Glomerular endothelial cell (primary cell): ENCODE measurements at regions not wholly inside any gene's neighbourhood (a gene's known extent, or its start where the extent isn't known, plus 50 kb on each side); places are given as distances from the start of the nearest gene placed in this dataset.
"Not testable (repeated sequence)": the region's sequence is repeated elsewhere in the genome, so short reads cannot be mapped to it uniquely, and the experiment has no call there.

Source experiments
- DNase-seq: peaks from one replicate; pipeline ENCODE4 v3.0.0-alpha.2; 2011; ENCODE audit warnings: low read depth, low spot score; ENCODE audit errors: extremely low read depth

- peak; percentile 52 for DNase-seq
These were observed 593.7 kb upstream of the LUZP2 start for GRCh38 chr11:23903044-23903704.

- DNase-seq = no peak
These were observed 577.4 kb upstream of the LUZP2 start for GRCh38 chr11:23919455-23919854.

- DNase-seq = no peak
These were observed 573.5 kb upstream of the LUZP2 start for GRCh38 chr11:23923357-23923756.

GRCh38 chr11:23924226-23924625 is 572.6 kb upstream of the LUZP2 start:
- DNase-seq = no peak

DNA sequence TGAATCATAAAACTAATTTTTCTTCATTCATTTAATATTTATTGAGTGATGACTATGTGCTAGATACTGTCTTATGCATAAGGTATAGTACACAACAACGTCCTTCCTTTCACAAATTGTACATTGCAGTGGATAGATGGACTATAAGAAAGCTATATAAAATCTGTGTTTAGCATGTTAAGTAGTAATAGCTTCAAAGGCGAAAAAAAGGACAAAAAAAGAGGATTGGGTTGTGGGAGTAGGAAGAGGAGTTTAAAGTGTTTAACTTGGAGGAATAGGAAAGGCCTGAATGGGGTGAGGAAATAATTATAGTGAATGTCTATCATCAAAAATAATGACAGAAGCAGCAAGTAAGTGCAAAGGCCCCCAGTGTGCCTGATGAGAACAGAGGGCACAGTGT is 565.4 kb upstream of the LUZP2 start:
- no peak for DNase-seq

DNA sequence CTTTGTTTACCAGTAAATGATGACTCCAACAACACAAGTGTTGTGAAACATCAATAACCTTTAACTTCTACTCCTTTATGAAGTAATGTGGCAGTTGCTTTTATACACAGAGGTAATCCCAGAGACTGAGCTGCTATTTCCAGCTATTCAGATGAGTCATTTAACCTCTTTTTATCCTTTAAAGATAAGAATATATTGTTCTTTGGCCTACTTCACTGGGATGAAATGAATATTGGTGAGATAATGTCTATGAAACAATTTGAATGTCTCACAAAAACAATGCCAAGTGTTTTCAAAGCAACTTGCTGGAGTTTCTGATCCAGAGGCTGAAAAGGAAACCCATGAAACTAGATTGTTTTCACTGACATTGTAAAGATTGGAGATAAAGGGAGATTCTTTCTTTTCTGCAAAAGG is 564.4 kb upstream of the LUZP2 start:
- peak; percentile 20 for DNase-seq

DNA sequence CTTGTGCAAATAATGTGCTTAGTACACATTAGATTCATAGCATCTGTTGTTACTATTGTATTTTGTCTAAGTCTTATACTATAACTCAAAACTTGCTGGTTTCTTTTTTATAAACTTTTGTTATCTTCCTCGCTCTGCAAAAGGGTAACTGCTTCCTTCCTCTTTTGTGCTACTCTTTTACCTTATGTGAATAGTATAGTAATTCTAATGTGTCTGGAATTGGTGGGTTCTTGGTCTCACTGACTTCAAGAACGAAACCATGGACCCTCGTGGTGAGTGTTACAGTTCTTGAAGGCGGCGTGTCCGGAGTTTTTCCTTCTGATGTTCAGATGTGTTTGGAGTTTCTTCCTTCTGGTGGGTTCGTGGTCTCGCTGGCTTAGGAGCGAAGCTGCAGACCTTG is 563.1 kb upstream of the LUZP2 start:
- DNase-seq = no peak

- not testable (repeated sequence) for DNase-seq
These were observed 562.1 kb upstream of the LUZP2 start for GRCh38 chr11:23934671-23935270.

GRCh38 chr11:23942117-23942815 is 554.6 kb upstream of the LUZP2 start:
- not testable (repeated sequence) for DNase-seq

GRCh38 chr11:23944923-23945322 is 551.9 kb upstream of the LUZP2 start:
- DNase-seq = no peak

DNA sequence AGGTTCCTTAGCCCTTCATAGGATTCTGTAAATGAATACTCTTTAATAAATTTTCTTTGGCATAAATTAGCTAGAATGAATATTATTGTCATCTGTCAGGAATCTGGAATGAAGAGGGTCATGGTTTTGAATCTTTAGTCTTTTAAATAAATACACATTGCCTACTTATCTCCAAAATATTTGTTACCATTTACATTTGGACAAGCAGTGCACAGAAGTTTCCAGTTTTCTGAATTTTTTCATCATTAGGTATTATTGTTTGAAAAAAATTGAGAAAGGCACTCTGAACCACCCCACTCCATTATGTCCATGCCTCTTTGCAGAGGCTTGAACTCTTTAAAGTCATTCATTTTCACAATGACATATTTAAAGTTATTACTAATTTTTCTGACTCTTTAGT is 549.0 kb upstream of the LUZP2 start:
- no peak for DNase-seq

GRCh38 chr11:23948851-23949250 is 548.0 kb upstream of the LUZP2 start:
- DNase-seq = no peak

DNA sequence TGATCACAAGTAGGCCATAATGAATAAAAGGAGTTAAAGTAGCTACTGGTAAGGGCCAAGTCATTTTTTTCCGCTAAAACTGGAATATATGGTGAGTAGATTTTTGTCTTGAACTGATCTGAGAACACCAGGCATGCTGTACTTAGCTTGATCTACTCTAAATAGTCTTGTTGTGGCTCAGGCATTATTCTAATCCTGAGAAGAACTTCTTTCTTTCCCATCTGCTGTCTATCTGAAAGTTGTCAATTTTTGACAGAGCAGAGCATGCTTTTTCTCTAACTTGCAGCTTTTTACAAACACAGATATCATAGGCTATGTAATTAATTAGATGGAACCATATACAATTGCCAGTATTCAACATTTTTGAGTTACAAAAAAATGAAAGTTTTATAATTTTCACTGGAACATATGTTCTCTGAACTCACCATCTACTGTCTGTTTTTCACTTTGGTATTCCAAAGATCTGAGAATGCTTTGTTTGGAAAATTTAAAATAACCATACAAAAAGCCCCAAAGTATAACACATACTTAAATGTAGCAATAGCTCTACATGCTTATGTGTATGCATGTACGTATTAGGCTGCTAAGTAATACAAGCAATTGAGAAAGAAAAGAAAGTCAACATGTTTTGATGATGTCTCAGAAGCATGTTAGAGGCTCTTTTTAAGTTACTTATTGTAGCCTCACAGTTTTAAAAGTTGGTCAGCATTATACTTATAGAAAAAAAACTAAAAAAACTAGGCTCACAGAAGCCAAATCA is 542.7 kb upstream of the LUZP2 start:
- no peak for DNase-seq

DNA sequence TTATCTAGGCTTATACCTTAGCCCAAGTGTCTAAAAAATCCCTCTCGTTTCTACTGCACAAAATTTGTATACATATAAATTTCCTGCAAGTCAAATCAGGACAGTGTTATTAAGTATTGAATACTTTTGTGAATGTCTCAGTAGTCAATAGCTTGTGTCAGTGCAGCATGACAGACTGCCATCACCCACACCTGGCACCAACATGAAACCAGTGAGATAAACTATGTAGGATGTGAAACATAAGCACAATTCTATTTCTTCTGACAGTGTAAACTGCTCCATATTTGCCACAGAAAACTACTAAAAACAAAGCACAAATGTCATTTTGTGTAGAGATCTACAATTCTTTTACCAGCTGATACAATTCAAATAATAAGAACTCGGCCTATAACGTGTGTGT is 542.1 kb upstream of the LUZP2 start:
- no peak for DNase-seq

DNA sequence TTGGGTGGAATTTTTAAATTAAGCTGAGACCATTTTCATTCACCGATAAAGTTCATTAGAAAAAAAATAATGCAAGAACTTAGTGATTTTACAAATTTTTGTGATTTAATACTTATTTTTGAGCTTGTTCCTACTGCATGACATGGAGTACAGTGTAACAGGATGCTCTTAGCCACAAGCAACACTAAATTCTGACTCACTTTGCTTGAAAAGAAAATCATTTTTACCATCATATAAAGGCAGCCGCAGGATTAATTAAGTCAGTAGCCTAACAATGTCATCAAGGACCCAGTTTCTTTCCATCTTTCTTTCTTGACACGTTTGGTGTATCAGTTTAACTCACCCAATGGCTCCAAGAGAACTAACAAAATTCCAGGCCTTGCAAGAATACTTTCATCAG is 540.3 kb upstream of the LUZP2 start:
- DNase-seq = no peak

- no peak for DNase-seq
These were observed 539.5 kb upstream of the LUZP2 start for GRCh38 chr11:23957314-23957713.

GRCh38 chr11:23959462-23959861 is 537.4 kb upstream of the LUZP2 start:
- DNase-seq = no peak

GRCh38 chr11:23961503-23962338 is 535.1 kb upstream of the LUZP2 start:
- DNase-seq = no peak

- no peak for DNase-seq
These were observed 523.6 kb upstream of the LUZP2 start for GRCh38 chr11:23973244-23973643.

GRCh38 chr11:23974051-23974450 is 522.8 kb upstream of the LUZP2 start:
- no peak for DNase-seq

DNA sequence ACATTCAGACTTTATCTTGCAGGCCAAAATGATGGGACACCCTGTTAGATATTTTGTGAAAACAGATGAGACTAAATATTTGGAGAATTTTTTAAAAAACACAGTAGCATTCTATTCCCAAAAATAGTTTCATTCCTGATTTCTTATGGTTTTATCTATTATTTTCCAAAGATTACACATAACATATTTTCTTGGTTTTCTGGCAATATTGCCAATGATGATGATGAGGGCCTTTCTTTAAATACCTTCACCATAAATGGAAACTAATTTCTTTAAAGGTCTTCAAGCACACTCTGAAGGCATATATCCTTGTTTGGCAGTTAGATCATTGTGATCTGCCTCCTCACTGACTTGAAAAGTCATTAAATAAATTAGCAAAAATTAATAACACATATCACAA is 522.3 kb upstream of the LUZP2 start:
- no peak for DNase-seq
